ENCODE measurements at regions not wholly inside any gene's neighbourhood (a gene's known extent, or its start where the extent isn't known, plus 50 kb on each side); places are given as distances from the start of the nearest gene placed in this dataset.

DNA sequence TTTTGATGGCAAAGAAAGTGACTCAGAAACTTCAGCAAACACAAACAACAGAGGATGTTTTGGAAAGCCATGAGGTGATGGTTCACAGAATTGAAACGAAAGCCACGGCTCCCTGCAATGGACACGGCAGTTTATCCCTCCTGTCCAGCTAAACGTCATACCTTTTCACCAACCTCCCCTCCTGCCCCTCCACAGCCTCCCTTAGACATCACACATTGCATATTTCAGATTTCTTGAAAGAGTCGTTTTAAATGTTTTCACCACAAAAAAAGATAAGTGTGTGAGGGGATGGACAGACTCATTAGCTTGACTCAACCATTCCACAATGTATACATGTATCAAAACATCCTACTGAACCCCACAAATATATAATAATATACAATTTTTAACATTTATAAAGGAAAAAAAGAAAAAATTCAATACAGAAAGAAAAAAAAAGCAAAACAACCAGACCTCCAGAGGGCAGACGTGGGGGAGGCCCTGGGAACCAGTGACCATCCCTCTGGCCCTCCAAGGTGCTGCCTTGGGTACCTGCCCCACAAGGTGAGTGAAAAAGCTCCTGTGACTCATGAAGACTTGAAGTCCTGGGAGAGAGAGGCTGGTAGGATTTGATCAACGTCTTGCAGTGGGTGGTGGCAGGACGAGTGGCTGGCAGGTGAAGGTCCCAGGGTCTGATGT lies 117.2 kb upstream of the THBS2 start:
- POLR2A ChIA-PET = no interaction called here
- CTCF ChIA-PET = no interaction called here
- DNase-seq (ENCODE audit: extremely low spot score) = no peak
- TF ChIP-seq ARNT (IDR thresholded peaks at IDR 0.05) (no peak), FOXK2 (IDR thresholded peaks at IDR 0.05) (no peak), SP1 (IDR thresholded peaks at IDR 0.05) (no peak), NFRKB (IDR thresholded peaks at IDR 0.05) (no peak), BHLHE40 (IDR thresholded peaks at IDR 0.05; ENCODE audit: borderline replicate concordance) (no peak), LEF1 (IDR thresholded peaks at IDR 0.05; ENCODE audit: borderline replicate concordance) (no peak), TARDBP (IDR thresholded peaks at IDR 0.05) (no peak), ZNF384 (IDR thresholded peaks at IDR 0.05) (no peak)
- TF ChIP-seq, protein P1, sequence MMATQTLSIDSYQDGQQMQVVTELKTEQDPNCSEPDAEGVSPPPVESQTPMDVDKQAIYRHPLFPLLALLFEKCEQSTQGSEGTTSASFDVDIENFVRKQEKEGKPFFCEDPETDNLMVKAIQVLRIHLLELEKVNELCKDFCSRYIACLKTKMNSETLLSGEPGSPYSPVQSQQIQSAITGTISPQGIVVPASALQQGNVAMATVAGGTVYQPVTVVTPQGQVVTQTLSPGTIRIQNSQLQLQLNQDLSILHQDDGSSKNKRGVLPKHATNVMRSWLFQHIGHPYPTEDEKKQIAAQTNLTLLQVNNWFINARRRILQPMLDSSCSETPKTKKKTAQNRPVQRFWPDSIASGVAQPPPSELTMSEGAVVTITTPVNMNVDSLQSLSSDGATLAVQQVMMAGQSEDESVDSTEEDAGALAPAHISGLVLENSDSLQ (IDR thresholded peaks at IDR 0.05) = no peak

- no peak for DNase-seq (ENCODE audit: extremely low spot score)
- TF ChIP-seq FOXA1 (IDR thresholded peaks at IDR 0.05) = no peak
- TF ChIP-seq ARNT (IDR thresholded peaks at IDR 0.05) = no peak
- TF ChIP-seq L3MBTL2 (conservative IDR thresholded peaks at IDR 0.05) = no peak
- TF ChIP-seq SUZ12 (IDR thresholded peaks at IDR 0.05) = no peak
- TF ChIP-seq, protein P1 (IDR thresholded peaks at IDR 0.05) = no peak
- no peak for TF ChIP-seq ZNF384 (IDR thresholded peaks at IDR 0.05)
- TF ChIP-seq CTBP1 (IDR thresholded peaks at IDR 0.05; ENCODE audit: borderline replicate concordance) = no peak
- no peak for TF ChIP-seq NFRKB (IDR thresholded peaks at IDR 0.05)
- TF ChIP-seq BHLHE40 (IDR thresholded peaks at IDR 0.05; ENCODE audit: borderline replicate concordance) = no peak
- TF ChIP-seq SP1 (IDR thresholded peaks at IDR 0.05) = no peak
- no peak for TF ChIP-seq TARDBP (IDR thresholded peaks at IDR 0.05)
- TF ChIP-seq ELF4 (IDR thresholded peaks at IDR 0.05) = no peak
- no peak for TF ChIP-seq FOXM1 (IDR thresholded peaks at IDR 0.05; ENCODE audit: borderline replicate concordance)
- no peak for TF ChIP-seq LEF1 (IDR thresholded peaks at IDR 0.05; ENCODE audit: borderline replicate concordance)
- TF ChIP-seq HDGF (IDR thresholded peaks at IDR 0.05; ENCODE audit: borderline replicate concordance) = no peak
- no peak for TF ChIP-seq FOXK2 (IDR thresholded peaks at IDR 0.05)
- POLR2A ChIA-PET = no interaction called here
- CTCF ChIA-PET = no interaction called here
Observed at GRCh38 chr6:169370054-169370453, 116.4 kb upstream of the THBS2 start.

- ChIA-PET CTCF (no interaction called here), POLR2A (no interaction called here)
- TF ChIP-seq FOXK2 (IDR thresholded peaks at IDR 0.05) (no peak), FOXM1 (IDR thresholded peaks at IDR 0.05; ENCODE audit: borderline replicate concordance) (no peak), HDGF (IDR thresholded peaks at IDR 0.05; ENCODE audit: borderline replicate concordance) (no peak), L3MBTL2 (conservative IDR thresholded peaks at IDR 0.05) (no peak), FOXA1 (IDR thresholded peaks at IDR 0.05) (no peak), NFRKB (IDR thresholded peaks at IDR 0.05) (no peak)
- TF ChIP-seq, protein P1 (IDR thresholded peaks at IDR 0.05) = no peak
- DNase-seq (ENCODE audit: extremely low spot score) = no peak
Observed at GRCh38 chr6:169368200-169368599, 114.6 kb upstream of the THBS2 start.

DNA sequence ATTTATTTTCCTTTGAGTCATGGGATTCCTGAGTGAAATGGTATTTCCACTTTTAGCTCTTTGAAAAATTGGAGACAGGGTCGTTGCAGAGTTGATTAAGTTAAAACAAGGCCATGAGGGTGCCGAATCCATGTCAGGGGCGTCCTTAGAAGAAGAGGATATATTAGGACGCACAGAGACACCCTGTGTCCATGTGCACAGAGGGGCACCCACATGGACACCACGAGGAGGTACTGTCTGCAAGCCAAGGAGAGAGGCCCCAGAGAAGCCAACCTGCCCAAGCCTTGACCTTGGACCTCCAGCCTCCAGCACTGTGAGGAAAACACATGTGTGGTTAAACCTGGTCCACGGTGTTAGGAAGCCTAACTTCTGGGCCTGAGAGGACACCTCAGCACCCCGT lies 113.9 kb upstream of the THBS2 start:
- TF ChIP-seq BHLHE40 (IDR thresholded peaks at IDR 0.05; ENCODE audit: borderline replicate concordance) = no peak
- no peak for TF ChIP-seq TARDBP (IDR thresholded peaks at IDR 0.05)
- TF ChIP-seq, protein P1 (IDR thresholded peaks at IDR 0.05) = no peak
- no peak for TF ChIP-seq SP1 (IDR thresholded peaks at IDR 0.05)
- TF ChIP-seq LEF1 (IDR thresholded peaks at IDR 0.05; ENCODE audit: borderline replicate concordance) = no peak
- CTCF ChIA-PET = no interaction called here
- DNase-seq (ENCODE audit: extremely low spot score) = no peak
- POLR2A ChIA-PET = no interaction called here

GRCh38 chr6:169366258-169366901 lies 112.7 kb upstream of the THBS2 start:
- ChIA-PET CTCF (no interaction called here), POLR2A (no interaction called here)
- no peak for DNase-seq (ENCODE audit: extremely low spot score)
- TF ChIP-seq SUZ12 (IDR thresholded peaks at IDR 0.05) = no peak
- no peak for TF ChIP-seq BHLHE40 (IDR thresholded peaks at IDR 0.05; ENCODE audit: borderline replicate concordance)
- TF ChIP-seq LEF1 (IDR thresholded peaks at IDR 0.05; ENCODE audit: borderline replicate concordance) = no peak
- TF ChIP-seq FOXM1 (IDR thresholded peaks at IDR 0.05; ENCODE audit: borderline replicate concordance) = no peak
- TF ChIP-seq NFRKB (IDR thresholded peaks at IDR 0.05) = no peak
- TF ChIP-seq ARNT (IDR thresholded peaks at IDR 0.05) = no peak
- TF ChIP-seq, protein P1 (IDR thresholded peaks at IDR 0.05) = no peak
- no peak for TF ChIP-seq HDGF (IDR thresholded peaks at IDR 0.05; ENCODE audit: borderline replicate concordance)
